ENCODE measurements at regions not wholly inside any gene's neighbourhood (a gene's known extent, or its start where the extent isn't known, plus 50 kb on each side); places are given as distances from the start of the nearest gene placed in this dataset.

GRCh38 chr14:98906123-98906995, 365.6 kb downstream of the BCL11B start:
- no CpG with 5 or more reads among the region's 17 CpGs for WGBS, 2 donors (ENCODE audit: extremely low coverage in 2 of 2, insufficient read length in 2 of 2, insufficient replicate concordance in 1 of 2)
- no peak overlapping the region for H3K4ac ChIP-seq (ENCODE audit: low read length)
- no peak overlapping the region for H3K14ac ChIP-seq (ENCODE audit: low read length)
- H3K23ac ChIP-seq (ENCODE audit: low read depth, low read length, poor library complexity) = no peak overlapping the region
- DNase-seq (ENCODE audit: low spot score) = no peak
- peaks cover 0 to 6% of the 10 kb centered on the region in 2 donors for H3K4me1 ChIP-seq (ENCODE audit: control insufficient read depth in 2 of 2, insufficient read depth in 1 of 2, low read depth in 1 of 2, low read length in 2 of 2)
- no peak overlapping the region for H3K4me2 ChIP-seq (ENCODE audit: insufficient read depth, low read length, poor library complexity, severe bottlenecking)
- H2BK5ac ChIP-seq (ENCODE audit: low read length) = no peak overlapping the region
- H3K27me3 ChIP-seq (ENCODE audit: control insufficient read depth in 3 of 3, insufficient read depth in 3 of 3, low read depth in 1 of 3, low read length in 3 of 3) = peaks cover 0 to 13% (median 0%) of the 10 kb centered on the region in 3 experiments
- no peak overlapping the region for H4K91ac ChIP-seq (ENCODE audit: low read depth, low read length, poor library complexity)
- H3K9ac ChIP-seq (ENCODE audit: low read depth, low read length, poor library complexity) = no peak overlapping the region
- H3K79me1 ChIP-seq (ENCODE audit: low read depth, low read length) = no peaks in the 10 kb centered on the region
- peak overlapping the region; percentile 18 for H2AFZ ChIP-seq (ENCODE audit: low read length)
- H2AK5ac ChIP-seq (ENCODE audit: low read depth, low read length) = peak overlapping the region; percentile 11
- H3K18ac ChIP-seq (ENCODE audit: low read length) = no peak overlapping the region
- no peak overlapping the region for H2BK15ac ChIP-seq (ENCODE audit: low read length)
- no peak overlapping the region for H2BK12ac ChIP-seq (ENCODE audit: low read length)
- no peak overlapping the region for H4K8ac ChIP-seq (ENCODE audit: low read depth, low read length)
- H2BK120ac ChIP-seq (ENCODE audit: low read depth, low read length) = no peak overlapping the region
- H3K36me3 ChIP-seq (replicated peaks in 1 of 2; ENCODE audit: control insufficient read depth in 2 of 2, insufficient read depth in 2 of 2, low read length in 2 of 2) = no peaks in the 10 kb centered on the region
- no peak overlapping the region for H3K27ac ChIP-seq (replicated peaks; ENCODE audit: low read length)
- no peaks in the 10 kb centered on the region for H3K9me3 ChIP-seq (replicated peaks in 1 of 2; ENCODE audit: control insufficient read depth in 2 of 2, insufficient read depth in 1 of 2, low read depth in 1 of 2, low read length in 2 of 2)
- no peak overlapping the region for H3K4me3 ChIP-seq (ENCODE audit: low read length in 2 of 2)

- no peak overlapping the region for H3K27ac ChIP-seq (replicated peaks; ENCODE audit: low read length)
Observed at GRCh38 chr14:98907271-98907670, 364.7 kb downstream of the BCL11B start.

GRCh38 chr14:98908050-98908449, 363.9 kb downstream of the BCL11B start:
- WGBS, 2 donors (ENCODE audit: extremely low coverage in 2 of 2, insufficient read length in 2 of 2, insufficient replicate concordance in 1 of 2) = no CpG with 5 or more reads among the region's 7 CpGs
- Histone ChIP-seq H2AFZ (ENCODE audit: low read length) (no peak overlapping the region), H3K9me3 (replicated peaks in 1 of 2; ENCODE audit: control insufficient read depth in 2 of 2, insufficient read depth in 1 of 2, low read depth in 1 of 2, low read length in 2 of 2) (no peaks in the 10 kb centered on the region), H2AK5ac (ENCODE audit: low read depth, low read length) (peak overlapping the region; percentile 48), H3K4me1 (ENCODE audit: control insufficient read depth in 2 of 2, insufficient read depth in 1 of 2, low read depth in 1 of 2, low read length in 2 of 2) (peaks cover 0 to 6% of the 10 kb centered on the region in 2 donors), H3K9ac (ENCODE audit: low read depth, low read length, poor library complexity) (no peak overlapping the region), H3K79me1 (ENCODE audit: low read depth, low read length) (no peaks in the 10 kb centered on the region), H4K8ac (ENCODE audit: low read depth, low read length) (no peak overlapping the region), H3K36me3 (replicated peaks in 1 of 2; ENCODE audit: control insufficient read depth in 2 of 2, insufficient read depth in 2 of 2, low read length in 2 of 2) (no peaks in the 10 kb centered on the region), H3K4me2 (ENCODE audit: insufficient read depth, low read length, poor library complexity, severe bottlenecking) (no peak overlapping the region), H3K14ac (ENCODE audit: low read length) (no peak overlapping the region), H3K4me3 (ENCODE audit: low read length in 2 of 2) (peak overlapping the region in 1 of 2 donors; percentile 24), H2BK15ac (ENCODE audit: low read length) (no peak overlapping the region), H4K91ac (ENCODE audit: low read depth, low read length, poor library complexity) (no peak overlapping the region), H3K27ac (replicated peaks; ENCODE audit: low read length) (no peak overlapping the region), H3K4ac (ENCODE audit: low read length) (no peak overlapping the region), H2BK12ac (ENCODE audit: low read length) (no peak overlapping the region), H2BK5ac (ENCODE audit: low read length) (no peak overlapping the region), H3K18ac (ENCODE audit: low read length) (no peak overlapping the region), H3K27me3 (ENCODE audit: control insufficient read depth in 3 of 3, insufficient read depth in 3 of 3, low read depth in 1 of 3, low read length in 3 of 3) (peaks cover 0 to 13% (median 0%) of the 10 kb centered on the region in 3 experiments), H3K23ac (ENCODE audit: low read depth, low read length, poor library complexity) (no peak overlapping the region), H2BK120ac (ENCODE audit: low read depth, low read length) (no peak overlapping the region)
- DNase-seq (ENCODE audit: low spot score) = no peak

More at GRCh38 chr14:98907271-98907670, 364.7 kb downstream of the BCL11B start:
- no peak overlapping the region for H3K23ac ChIP-seq (ENCODE audit: low read depth, low read length, poor library complexity)
- H2AK5ac ChIP-seq (ENCODE audit: low read depth, low read length) = no peak overlapping the region
- H3K4me2 ChIP-seq (ENCODE audit: insufficient read depth, low read length, poor library complexity, severe bottlenecking) = no peak overlapping the region
- H3K27me3 ChIP-seq (ENCODE audit: control insufficient read depth in 3 of 3, insufficient read depth in 3 of 3, low read depth in 1 of 3, low read length in 3 of 3) = peaks cover 0 to 13% (median 0%) of the 10 kb centered on the region in 3 experiments
- no peak overlapping the region for H2BK15ac ChIP-seq (ENCODE audit: low read length)
- H4K8ac ChIP-seq (ENCODE audit: low read depth, low read length) = no peak overlapping the region
- no peak overlapping the region for H3K4ac ChIP-seq (ENCODE audit: low read length)
- H3K4me1 ChIP-seq (ENCODE audit: control insufficient read depth in 2 of 2, insufficient read depth in 1 of 2, low read depth in 1 of 2, low read length in 2 of 2) = peaks cover 0 to 6% of the 10 kb centered on the region in 2 donors
- no peaks in the 10 kb centered on the region for H3K36me3 ChIP-seq (replicated peaks in 1 of 2; ENCODE audit: control insufficient read depth in 2 of 2, insufficient read depth in 2 of 2, low read length in 2 of 2)
- H3K4me3 ChIP-seq (ENCODE audit: low read length in 2 of 2) = no peak overlapping the region
- H3K79me1 ChIP-seq (ENCODE audit: low read depth, low read length) = no peaks in the 10 kb centered on the region
- no peaks in the 10 kb centered on the region for H3K9me3 ChIP-seq (replicated peaks in 1 of 2; ENCODE audit: control insufficient read depth in 2 of 2, insufficient read depth in 1 of 2, low read depth in 1 of 2, low read length in 2 of 2)
- no peak overlapping the region for H3K9ac ChIP-seq (ENCODE audit: low read depth, low read length, poor library complexity)
- DNase-seq (ENCODE audit: low spot score) = no peak
- no peak overlapping the region for H4K91ac ChIP-seq (ENCODE audit: low read depth, low read length, poor library complexity)
- no peak overlapping the region for H2AFZ ChIP-seq (ENCODE audit: low read length)
- H3K18ac ChIP-seq (ENCODE audit: low read length) = peak overlapping the region; percentile 76
- H3K14ac ChIP-seq (ENCODE audit: low read length) = no peak overlapping the region
- no peak overlapping the region for H2BK5ac ChIP-seq (ENCODE audit: low read length)
- no peak overlapping the region for H2BK120ac ChIP-seq (ENCODE audit: low read depth, low read length)
- no CpG with 5 or more reads among the region's 5 CpGs for WGBS, 2 donors (ENCODE audit: extremely low coverage in 2 of 2, insufficient read length in 2 of 2, insufficient replicate concordance in 1 of 2)
- no peak overlapping the region for H2BK12ac ChIP-seq (ENCODE audit: low read length)

GRCh38 chr14:98909251-98909944, 362.6 kb downstream of the BCL11B start:
- Histone ChIP-seq H2BK5ac (ENCODE audit: low read length) (no peak overlapping the region), H3K36me3 (replicated peaks in 1 of 2; ENCODE audit: control insufficient read depth in 2 of 2, insufficient read depth in 2 of 2, low read length in 2 of 2) (no peaks in the 10 kb centered on the region), H3K9me3 (replicated peaks in 1 of 2; ENCODE audit: control insufficient read depth in 2 of 2, insufficient read depth in 1 of 2, low read depth in 1 of 2, low read length in 2 of 2) (no peaks in the 10 kb centered on the region), H2AK5ac (ENCODE audit: low read depth, low read length) (no peak overlapping the region), H3K9ac (ENCODE audit: low read depth, low read length, poor library complexity) (no peak overlapping the region), H2BK12ac (ENCODE audit: low read length) (no peak overlapping the region), H3K18ac (ENCODE audit: low read length) (no peak overlapping the region), H3K4me1 (ENCODE audit: control insufficient read depth in 2 of 2, insufficient read depth in 1 of 2, low read depth in 1 of 2, low read length in 2 of 2) (peaks cover 0 to 8% of the 10 kb centered on the region in 2 donors), H2AFZ (ENCODE audit: low read length) (no peak overlapping the region), H3K4me2 (ENCODE audit: insufficient read depth, low read length, poor library complexity, severe bottlenecking) (no peak overlapping the region), H3K4me3 (ENCODE audit: low read length in 2 of 2) (no peak overlapping the region), H3K14ac (ENCODE audit: low read length) (no peak overlapping the region), H2BK15ac (ENCODE audit: low read length) (no peak overlapping the region), H3K27ac (replicated peaks; ENCODE audit: low read length) (no peak overlapping the region), H2BK120ac (ENCODE audit: low read depth, low read length) (no peak overlapping the region), H3K4ac (ENCODE audit: low read length) (no peak overlapping the region), H3K79me1 (ENCODE audit: low read depth, low read length) (no peaks in the 10 kb centered on the region), H4K8ac (ENCODE audit: low read depth, low read length) (no peak overlapping the region), H4K91ac (ENCODE audit: low read depth, low read length, poor library complexity) (no peak overlapping the region), H3K23ac (ENCODE audit: low read depth, low read length, poor library complexity) (no peak overlapping the region), H3K27me3 (ENCODE audit: control insufficient read depth in 3 of 3, insufficient read depth in 3 of 3, low read depth in 1 of 3, low read length in 3 of 3) (peaks cover 0 to 13% (median 0%) of the 10 kb centered on the region in 3 experiments)
- DNase-seq (ENCODE audit: low spot score) = no peak
- no CpG with 5 or more reads among the region's 11 CpGs for WGBS, 2 donors (ENCODE audit: extremely low coverage in 2 of 2, insufficient read length in 2 of 2, insufficient replicate concordance in 1 of 2)
